Gastrocnemius medialis (tissue), 4 donors: ENCODE measurements at regions not wholly inside any gene's neighbourhood (a gene's known extent, or its start where the extent isn't known, plus 50 kb on each side); places are given as distances from the start of the nearest gene placed in this dataset.

Source experiments
- ATAC-seq, 2 donors: fragments of 150-250 bp; one replicate each; pipeline ENCODE4 v1.9.1; 2016
- DNase-seq, 2 donors: peaks; one replicate each; pipeline ENCODE4 v3.0.0-alpha.2; 2019
- H3K27ac ChIP-seq, 4 donors: fragments of 200-600 bp; sonication (generic); 1 replicate in 1 of 4; 2 replicates in 3 of 4; pipeline ENCODE4 v1.5.1; 2016 to 2018; ENCODE audit warnings: mild to moderate bottlenecking in 2 of 4, moderate library complexity in 1 of 4
- H3K27me3 ChIP-seq, 3 donors: fragments of 200-600 bp; sonication (generic) in 2 of 3; 1 replicate in 1 of 3; 2 replicates in 2 of 3; pipeline versions ENCODE4 v1.5.1 to v1.6.0; 2016 to 2019; ENCODE audit warnings: mild to moderate bottlenecking in 1 of 3, moderate library complexity in 1 of 3
- H3K36me3 ChIP-seq, 2 donors: fragments of 200-600 bp; sonication (generic) in 1 of 2; one replicate each; pipeline ENCODE4 v1.5.1; 2017 to 2018
- H3K4me1 ChIP-seq, 2 donors: fragments of 200-600 bp; sonication (generic) in 1 of 2; one replicate each; pipeline ENCODE4 v1.5.1; 2016 to 2017; ENCODE audit warnings: mild to moderate bottlenecking in 2 of 2
- H3K4me3 ChIP-seq, 4 donors: fragments of 200-600 bp; sonication (generic) in 3 of 4; 1 replicate in 1 of 4; 2 replicates in 3 of 4; pipeline ENCODE4 v1.5.1; 2016 to 2019; ENCODE audit warnings: mild to moderate bottlenecking in 2 of 4
- H3K9me3 ChIP-seq, 3 donors: fragments of 200-600 bp; sonication (generic) in 2 of 3; 1 replicate in 1 of 3; 2 replicates in 2 of 3; pipeline ENCODE4 v1.5.1; 2016 to 2019
- CTCF ChIP-seq, 5 experiments: fragments of 450-650 bp in 3 of 5; fragments of 200-600 bp in 2 of 5; sonication (generic) in 2 of 5; IDR thresholded peaks in 4 of 5; conservative IDR thresholded peaks in 1 of 5; 1 replicate in 4 of 5; 2 replicates in 1 of 5; pipeline ENCODE4 v1.5.1; 2016 to 2019; ENCODE audit warnings: antibody characterized with exemption in 5 of 5, mild to moderate bottlenecking in 3 of 5, moderate library complexity in 3 of 5
- POLR2A ChIP-seq, 2 donors: fragments of 450-650 bp; IDR thresholded peaks; one replicate each; pipeline ENCODE4 v1.6.1; 2017; ENCODE audit warnings: antibody characterized with exemption in 2 of 2, mild to moderate bottlenecking in 2 of 2, moderate library complexity in 2 of 2
- in situ Hi-C, 4 donors: fragments of 200-750 bp; cut with MboI; loops; one replicate each; pipeline versions ENCODE4 v1.15.0 to v1.8.0; 2017; ENCODE audit warnings: low sequenced_read_pairs in 4 of 4
- intact Hi-C: fragments of 100-400 bp; cut with DNase I; formaldehyde crosslinking; loops from one replicate; pipeline ENCODE4 v1.15.1; 2023; ENCODE audit warnings: low total_unique reads

GRCh38 chr12:67391656-67392055, 122.5 kb downstream of the CAND1 start:
- no peaks in the 10 kb centered on the region for H3K36me3 ChIP-seq
- no peak for TF ChIP-seq POLR2A (IDR thresholded peaks at IDR 0.05)
- no peaks in the 10 kb centered on the region for H3K27me3 ChIP-seq
- peaks cover 51 to 62% of the 10 kb centered on the region in 2 donors for H3K4me1 ChIP-seq
- ATAC-seq (no peak), DNase-seq (no peak)
- intact Hi-C loops (no loop called here), in situ Hi-C loops (no loop called here)
- peak overlapping the region; percentile 66 to 85 (median 74) for H3K27ac ChIP-seq
- no peak overlapping the region for H3K4me3 ChIP-seq
- no peaks in the 10 kb centered on the region for H3K9me3 ChIP-seq

GRCh38 chr12:67394550-67394949, 125.4 kb downstream of the CAND1 start:
- in situ Hi-C loops (no loop called here), intact Hi-C loops (loop anchor here (1.0 to 2.0 kb wide), 3 partner anchors 18 to 125 kb away; partner anchors contain the start of gene CAND1)
- peak; percentile 77 to 86 for DNase-seq
- TF ChIP-seq CTCF (IDR thresholded peaks at IDR 0.05 in 4 of 5, conservative IDR thresholded peaks at IDR 0.05 in 1 of 5), result peak in 3 of 5 experiments; percentile 36 to 63 (median 60)
- no peak for TF ChIP-seq POLR2A (IDR thresholded peaks at IDR 0.05)
- no peaks in the 10 kb centered on the region for H3K9me3 ChIP-seq
- no peaks in the 10 kb centered on the region for H3K27me3 ChIP-seq
- no peaks in the 10 kb centered on the region for H3K36me3 ChIP-seq
- H3K27ac ChIP-seq, result peak overlapping the region; percentile 64 to 79 (median 72)
- peaks cover 22 to 36% of the 10 kb centered on the region in 2 donors for H3K4me1 ChIP-seq
- no peak overlapping the region for H3K4me3 ChIP-seq
- ATAC-seq, result peak; percentile 90 to 97

GRCh38 chr12:67400742-67401141, 131.6 kb downstream of the CAND1 start:
- H3K4me3 ChIP-seq, result no peak overlapping the region
- DNase-seq (no peak), ATAC-seq (no peak)
- peaks cover 2 to 10% of the 10 kb centered on the region in 2 donors for H3K4me1 ChIP-seq
- H3K9me3 ChIP-seq, result no peaks in the 10 kb centered on the region
- in situ Hi-C loops, result no loop called here
- no peaks in the 10 kb centered on the region for H3K36me3 ChIP-seq
- TF ChIP-seq POLR2A (IDR thresholded peaks at IDR 0.05), result no peak
- H3K27ac ChIP-seq, result no peak overlapping the region
- intact Hi-C loops, result no loop called here
- no peaks in the 10 kb centered on the region for H3K27me3 ChIP-seq

GRCh38 chr12:67410246-67410645, 141.1 kb downstream of the CAND1 start:
- H3K4me1 ChIP-seq, result peaks cover 21 to 27% of the 10 kb centered on the region in 2 donors
- ATAC-seq, result no peak
- H3K4me3 ChIP-seq, result no peak overlapping the region
- H3K9me3 ChIP-seq, result no peaks in the 10 kb centered on the region
- DNase-seq, result no peak
- in situ Hi-C loops, result no loop called here
- H3K27ac ChIP-seq, result no peak overlapping the region
- TF ChIP-seq CTCF (IDR thresholded peaks at IDR 0.05 in 4 of 5, conservative IDR thresholded peaks at IDR 0.05 in 1 of 5) (no peak), POLR2A (IDR thresholded peaks at IDR 0.05) (no peak)
- H3K27me3 ChIP-seq, result no peaks in the 10 kb centered on the region
- H3K36me3 ChIP-seq, result no peaks in the 10 kb centered on the region
- intact Hi-C loops, result no loop called here

GRCh38 chr12:67410667-67411067, 141.5 kb downstream of the CAND1 start:
- TF ChIP-seq CTCF (IDR thresholded peaks at IDR 0.05 in 4 of 5, conservative IDR thresholded peaks at IDR 0.05 in 1 of 5), result no peak
- TF ChIP-seq POLR2A (IDR thresholded peaks at IDR 0.05), result no peak
- in situ Hi-C loops, result no loop called here

GRCh38 chr12:67411562-67411961, 142.4 kb downstream of the CAND1 start:
- ATAC-seq (no peak), DNase-seq (no peak)
- Histone ChIP-seq H3K27ac (no peak overlapping the region), H3K36me3 (no peaks in the 10 kb centered on the region), H3K4me3 (no peak overlapping the region), H3K9me3 (no peaks in the 10 kb centered on the region), H3K4me1 (peaks cover 21 to 30% of the 10 kb centered on the region in 2 donors), H3K27me3 (no peaks in the 10 kb centered on the region)
- intact Hi-C loops (no loop called here), in situ Hi-C loops (no loop called here)
- TF ChIP-seq CTCF (IDR thresholded peaks at IDR 0.05 in 4 of 5, conservative IDR thresholded peaks at IDR 0.05 in 1 of 5), result no peak

More at GRCh38 chr12:67410667-67411067, 141.5 kb downstream of the CAND1 start:
- intact Hi-C loops, result no loop called here
- ATAC-seq (no peak), DNase-seq (no peak)
- Histone ChIP-seq H3K9me3 (no peaks in the 10 kb centered on the region), H3K27ac (no peak overlapping the region), H3K27me3 (no peaks in the 10 kb centered on the region), H3K36me3 (no peaks in the 10 kb centered on the region), H3K4me1 (peaks cover 21 to 30% of the 10 kb centered on the region in 2 donors), H3K4me3 (no peak overlapping the region)
